ENCODE measurements at regions not wholly inside any gene's neighbourhood (a gene's known extent, or its start where the extent isn't known, plus 50 kb on each side); places are given as distances from the start of the nearest gene placed in this dataset.

GRCh38 chr20:24739746-24740145 is 209.3 kb upstream of the CST7 start:
- Histone ChIP-seq H3K79me2 (ENCODE audit: control insufficient read depth, insufficient read depth, low read length) (no peaks in the 10 kb centered on the region), H4K20me1 (replicated peaks; ENCODE audit: control insufficient read depth, insufficient read depth, low read length) (no peaks in the 10 kb centered on the region; the same call in 1 of the 2 replicates), H3K36me3 (ENCODE audit: control insufficient read depth, insufficient read depth, low read length) (no peaks in the 10 kb centered on the region), H3K4me1 (replicated peaks in 1 of 2; ENCODE audit: control insufficient read depth in 2 of 2, insufficient read depth in 2 of 2, low read length in 2 of 2) (no peaks in the 10 kb centered on the region), H3K27me3 (ENCODE audit: control insufficient read depth in 2 of 2, insufficient read depth in 2 of 2, low read length in 2 of 2) (peaks cover 0 to 5% of the 10 kb centered on the region in 2 experiments; a peak in 1 of 5 replicates), H3K4me2 (ENCODE audit: insufficient read depth, low read length) (no peak overlapping the region), H2AFZ (ENCODE audit: low read depth, low read length) (no peak overlapping the region), H3K9me3 (replicated peaks; ENCODE audit: control insufficient read depth, insufficient read depth, low read depth, low read length) (no peaks in the 10 kb centered on the region), H3K9me1 (ENCODE audit: control insufficient read depth, insufficient read depth, low read length) (no peaks in the 10 kb centered on the region), H3K9ac (ENCODE audit: insufficient read depth in 1 of 2, low read depth in 2 of 2, low read length in 2 of 2) (no peak overlapping the region), H3K27ac (ENCODE audit: extremely low read depth, low read depth, low read length) (no peak overlapping the region), H3K4me3 (no peak overlapping the region)
- in situ Hi-C loops (cut with MboI) = no loop called here
- ChIA-PET CTCF (ENCODE audit: low intra/inter-chr PET ratio) (no interaction called here), POLR2A (no interaction called here)
- BruUV-seq (replicated peaks) = no TSS peak
- ATAC-seq (no peak), DNase-seq (ENCODE audit: extremely low read depth in 1 of 4, low spot score in 3 of 4) (no peak), FAIRE-seq (no peak)
- intact Hi-C loops (cut with micrococcal nuclease) = no loop called here
- TF ChIP-seq, protein P1, sequence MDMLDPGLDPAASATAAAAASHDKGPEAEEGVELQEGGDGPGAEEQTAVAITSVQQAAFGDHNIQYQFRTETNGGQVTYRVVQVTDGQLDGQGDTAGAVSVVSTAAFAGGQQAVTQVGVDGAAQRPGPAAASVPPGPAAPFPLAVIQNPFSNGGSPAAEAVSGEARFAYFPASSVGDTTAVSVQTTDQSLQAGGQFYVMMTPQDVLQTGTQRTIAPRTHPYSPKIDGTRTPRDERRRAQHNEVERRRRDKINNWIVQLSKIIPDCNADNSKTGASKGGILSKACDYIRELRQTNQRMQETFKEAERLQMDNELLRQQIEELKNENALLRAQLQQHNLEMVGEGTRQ (CRISPR knock-in tag; IDR thresholded peaks at IDR 0.05) = no peak
- TF ChIP-seq SMARCE1 (IDR thresholded peaks at IDR 0.05) (no peak), CC2D1A (IDR thresholded peaks at IDR 0.05) (no peak), ZC3H11A (IDR thresholded peaks at IDR 0.05; ENCODE audit: low read depth, low read length) (no peak), PCBP1 (IDR thresholded peaks at IDR 0.05; ENCODE audit: low read depth, low read length, poor library complexity, severe bottlenecking) (no peak), ELF2 (CRISPR knock-in tag; IDR thresholded peaks at IDR 0.05) (no peak), ZNF311 (CRISPR knock-in tag; IDR thresholded peaks at IDR 0.05) (no peak), CREB1 (IDR thresholded peaks at IDR 0.05) (no peak), CREB1 (CRISPR knock-in tag; IDR thresholded peaks at IDR 0.05) (no peak), ZNF41 (CRISPR knock-in tag; conservative IDR thresholded peaks at IDR 0.05) (no peak), ZNF696 (CRISPR knock-in tag; conservative IDR thresholded peaks at IDR 0.05) (no peak), ERF (CRISPR knock-in tag; IDR thresholded peaks at IDR 0.05) (no peak), RBM34 (IDR thresholded peaks at IDR 0.05; ENCODE audit: borderline replicate concordance, insufficient read depth, low read length) (no peak), DMBX1 (CRISPR knock-in tag; IDR thresholded peaks at IDR 0.05; ENCODE audit: borderline replicate concordance) (no peak), L3MBTL2 (IDR thresholded peaks at IDR 0.05) (no peak), MECOM (CRISPR knock-in tag; IDR thresholded peaks at IDR 0.05) (no peak)
- TF ChIP-seq, protein P2, sequence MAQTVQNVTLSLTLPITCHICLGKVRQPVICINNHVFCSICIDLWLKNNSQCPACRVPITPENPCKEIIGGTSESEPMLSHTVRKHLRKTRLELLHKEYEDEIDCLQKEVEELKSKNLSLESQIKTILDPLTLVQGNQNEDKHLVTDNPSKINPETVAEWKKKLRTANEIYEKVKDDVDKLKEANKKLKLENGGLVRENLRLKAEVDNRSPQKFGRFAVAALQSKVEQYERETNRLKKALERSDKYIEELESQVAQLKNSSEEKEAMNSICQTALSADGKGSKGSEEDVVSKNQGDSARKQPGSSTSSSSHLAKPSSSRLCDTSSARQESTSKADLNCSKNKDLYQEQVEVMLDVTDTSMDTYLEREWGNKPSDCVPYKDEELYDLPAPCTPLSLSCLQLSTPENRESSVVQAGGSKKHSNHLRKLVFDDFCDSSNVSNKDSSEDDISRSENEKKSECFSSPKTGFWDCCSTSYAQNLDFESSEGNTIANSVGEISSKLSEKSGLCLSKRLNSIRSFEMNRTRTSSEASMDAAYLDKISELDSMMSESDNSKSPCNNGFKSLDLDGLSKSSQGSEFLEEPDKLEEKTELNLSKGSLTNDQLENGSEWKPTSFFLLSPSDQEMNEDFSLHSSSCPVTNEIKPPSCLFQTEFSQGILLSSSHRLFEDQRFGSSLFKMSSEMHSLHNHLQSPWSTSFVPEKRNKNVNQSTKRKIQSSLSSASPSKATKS (CRISPR knock-in tag; IDR thresholded peaks at IDR 0.05) = no peak
- WGBS (ENCODE audit: insufficient coverage, low coverage, missing lambda C conversion rate) = 0% methylated on average over 1 of the region's 1 CpG
